Activated gamma-delta T cell treated with Interleukin-2 at 50 U/mL for 16 hours (primary cell): ENCODE measurements at regions not wholly inside any gene's neighbourhood (a gene's known extent, or its start where the extent isn't known, plus 50 kb on each side); places are given as distances from the start of the nearest gene placed in this dataset.

Source experiments
- DNase-seq: peaks from one replicate; pipeline ENCODE4 v3.0.0-alpha.2; 2020

DNA sequence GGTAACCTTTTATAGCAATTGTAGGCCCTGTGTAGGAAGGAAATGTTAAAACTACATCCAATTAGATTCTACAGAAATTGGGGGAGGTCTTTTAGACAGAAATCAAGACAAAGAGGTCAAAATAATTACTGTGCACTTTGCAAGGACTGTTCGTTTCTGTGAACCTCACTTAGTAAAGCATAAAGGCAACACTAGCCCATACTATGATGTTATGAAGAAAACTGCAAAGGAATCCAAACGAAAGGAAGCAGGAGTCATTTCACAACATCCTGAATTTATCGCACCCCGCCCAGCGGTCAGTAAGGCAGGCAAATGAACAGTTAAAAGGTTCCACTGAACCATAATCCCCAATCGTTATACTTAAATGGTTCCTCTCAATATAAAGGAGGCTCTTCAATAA, 429.5 kb upstream of the ARID1B start:
- no peak for DNase-seq

DNA sequence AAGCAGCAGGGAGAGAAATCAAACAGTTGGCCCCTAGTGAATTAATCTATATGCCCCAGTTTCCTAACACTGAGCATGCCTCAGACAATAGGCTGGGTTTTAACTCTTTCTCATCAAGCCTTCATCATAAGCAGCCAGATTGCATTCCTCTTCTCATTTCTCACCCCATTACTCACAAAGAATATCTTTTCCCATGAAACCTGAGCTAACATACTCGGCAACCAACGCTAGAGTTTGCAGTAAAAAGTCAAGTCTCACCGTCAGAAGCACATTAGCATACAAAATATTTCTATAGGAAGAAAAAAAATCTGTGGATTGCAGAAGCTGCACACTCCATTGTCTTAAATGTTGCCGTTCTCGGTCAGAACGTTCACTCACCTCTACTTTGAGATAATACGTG, 429.9 kb upstream of the ARID1B start:
- no peak for DNase-seq

DNA sequence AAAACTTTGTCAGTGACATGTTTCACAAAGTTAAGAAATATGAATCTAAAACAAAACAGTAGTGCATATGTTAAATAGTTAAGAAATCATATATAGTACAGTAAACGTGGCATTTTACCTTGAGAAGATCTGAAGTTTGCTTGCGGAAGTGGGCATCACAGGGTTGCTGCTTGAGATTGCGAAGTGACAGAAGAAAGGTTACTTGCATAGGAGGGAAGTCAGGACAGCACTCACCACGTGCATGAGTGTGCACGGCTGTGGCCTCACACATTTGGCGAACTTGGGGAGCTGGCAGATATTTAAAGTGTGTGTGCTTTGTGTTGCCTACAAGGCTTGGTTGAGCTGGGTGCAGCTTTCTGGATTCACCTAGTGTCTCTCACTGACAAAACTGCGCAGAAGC, 431.5 kb upstream of the ARID1B start:
- DNase-seq = no peak

DNA sequence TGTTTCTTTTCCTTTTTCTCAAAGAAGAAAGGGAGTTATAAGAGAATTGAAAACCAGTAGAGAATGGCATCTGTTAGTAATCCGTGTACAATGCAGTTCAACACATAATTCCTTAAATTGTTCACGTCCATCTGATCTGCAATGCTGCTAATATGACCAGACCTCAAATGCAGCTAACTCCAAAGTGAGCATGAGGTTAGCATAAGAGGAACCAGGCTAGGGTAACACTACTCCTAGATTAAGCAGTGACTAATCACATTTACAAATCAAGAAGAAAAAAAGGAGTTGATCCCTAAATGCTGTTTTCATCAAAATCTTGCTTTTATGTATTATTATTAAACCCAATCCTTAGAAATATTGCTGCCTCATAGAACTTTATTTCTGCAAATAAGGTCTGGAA, 432.7 kb upstream of the ARID1B start:
- no peak for DNase-seq

DNA sequence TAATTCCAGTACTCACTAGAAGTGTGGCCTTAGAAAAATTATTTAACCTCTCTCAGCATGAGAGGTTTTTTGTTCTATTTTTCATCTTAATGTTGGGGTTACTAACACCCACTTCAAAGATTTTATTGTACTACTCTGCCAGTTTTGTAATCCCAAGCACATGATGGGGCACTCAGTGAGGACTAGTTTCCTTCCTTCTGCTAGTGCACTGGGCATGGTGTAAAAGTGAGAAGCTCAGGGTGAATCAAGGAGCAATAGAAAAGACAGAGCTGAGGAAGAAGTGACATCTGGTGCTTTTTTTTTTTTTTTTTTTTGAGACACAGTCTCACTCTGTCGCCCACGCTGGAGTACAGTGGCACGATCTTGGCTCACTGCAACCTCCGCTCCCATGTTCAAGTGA, 439.4 kb upstream of the ARID1B start:
- no peak for DNase-seq

DNA sequence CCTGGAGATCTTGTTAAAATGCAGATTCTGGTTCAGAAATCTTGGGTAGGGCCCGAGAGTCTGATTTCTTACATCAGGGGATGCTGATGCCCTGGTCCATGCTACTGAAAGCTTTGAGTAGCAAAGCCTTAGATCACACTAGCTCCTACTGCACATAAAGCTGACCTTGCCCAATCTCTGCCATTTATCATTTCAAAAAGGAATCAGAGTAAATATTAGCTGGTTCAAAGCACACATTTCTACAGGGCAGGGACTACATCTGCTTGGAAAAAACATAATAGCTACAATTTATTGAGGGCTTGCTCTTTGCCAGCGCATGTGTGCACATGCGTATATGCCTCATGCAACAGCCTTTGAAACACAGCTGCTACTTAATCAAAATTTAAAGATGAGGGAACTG, 440.4 kb upstream of the ARID1B start:
- no peak for DNase-seq

DNA sequence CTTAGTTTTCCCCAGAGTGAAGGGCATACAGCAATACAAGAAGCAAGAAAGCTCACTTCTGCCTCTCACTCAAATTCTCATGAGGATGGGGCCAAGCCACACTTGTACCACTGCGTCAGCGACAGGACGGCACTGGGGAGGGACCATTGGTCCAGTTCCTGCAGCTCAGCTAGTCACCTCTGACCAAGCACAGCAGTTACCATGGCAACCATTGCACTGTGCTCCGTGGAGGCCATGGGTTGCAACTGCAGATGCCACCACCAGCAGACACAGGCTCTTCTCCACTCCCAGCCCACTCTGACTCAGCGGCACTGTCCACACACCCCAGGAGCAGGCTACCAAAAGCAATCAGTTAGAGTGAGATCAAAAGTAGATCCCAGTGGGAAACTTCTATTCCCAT, 441.1 kb upstream of the ARID1B start:
- DNase-seq = no peak

DNA sequence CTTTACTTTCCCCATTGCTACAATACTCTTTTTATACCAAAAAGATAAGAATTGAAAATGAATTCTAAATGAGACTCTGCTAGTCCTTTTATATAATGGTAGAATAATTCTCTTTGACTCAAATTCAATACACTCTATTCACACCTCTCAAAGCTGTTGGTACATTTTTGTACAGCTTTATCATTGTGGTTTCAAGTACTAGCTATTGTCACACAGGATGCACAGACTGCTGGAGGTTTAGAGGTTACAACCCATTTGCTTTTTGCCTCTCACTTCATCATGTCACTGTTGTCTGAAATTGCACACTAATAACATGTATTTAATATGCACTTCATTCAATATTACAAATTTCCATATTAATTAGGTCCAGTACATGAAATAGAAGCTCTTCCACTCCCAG, 442.2 kb upstream of the ARID1B start:
- DNase-seq = no peak

DNA sequence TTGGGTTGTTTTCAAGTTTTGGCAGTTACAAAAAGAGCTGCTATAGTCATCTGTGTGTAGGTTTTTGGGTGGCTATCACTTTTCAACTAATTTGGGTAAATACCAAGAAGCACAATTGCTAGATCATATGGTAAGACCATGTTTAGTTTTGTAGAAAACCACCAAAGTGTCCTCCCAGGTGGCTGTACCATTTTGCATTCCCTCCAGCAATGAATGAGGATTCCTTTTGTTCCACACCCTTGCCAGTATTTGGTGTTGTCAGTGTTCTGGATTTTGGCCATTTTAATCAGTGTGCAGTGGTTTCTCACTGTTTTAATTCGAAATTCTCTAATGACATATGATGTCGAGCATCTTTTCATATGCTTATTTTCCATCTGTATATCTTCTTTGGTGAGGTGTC, 457.5 kb upstream of the ARID1B start:
- DNase-seq = no peak

DNA sequence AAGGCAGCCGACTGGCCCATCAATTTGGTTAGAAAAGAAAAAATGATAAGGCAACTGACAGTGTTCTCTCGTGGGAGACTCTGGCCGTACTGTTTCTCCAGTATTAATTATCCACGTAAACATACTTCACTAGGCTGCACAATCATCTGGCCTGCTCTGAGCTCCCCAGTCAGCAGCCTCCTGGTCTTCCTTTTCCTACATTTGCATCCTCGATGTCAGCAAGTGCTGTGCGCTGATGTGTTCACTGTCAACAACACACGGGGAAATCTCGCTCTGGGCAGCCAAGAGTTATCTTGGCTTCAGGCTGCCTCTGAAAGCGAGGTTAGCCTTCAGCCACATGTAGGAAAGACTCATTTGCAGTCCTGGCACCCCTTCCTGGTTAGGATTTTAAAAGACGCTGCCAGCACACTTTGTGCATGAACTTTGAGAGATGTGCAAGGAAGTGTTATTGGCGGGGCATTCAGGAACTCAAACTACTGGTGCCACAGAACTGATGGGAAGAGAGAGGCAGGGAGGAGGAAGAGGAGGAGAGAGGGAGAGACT, 460.5 kb upstream of the ARID1B start:
- no peak for DNase-seq

DNA sequence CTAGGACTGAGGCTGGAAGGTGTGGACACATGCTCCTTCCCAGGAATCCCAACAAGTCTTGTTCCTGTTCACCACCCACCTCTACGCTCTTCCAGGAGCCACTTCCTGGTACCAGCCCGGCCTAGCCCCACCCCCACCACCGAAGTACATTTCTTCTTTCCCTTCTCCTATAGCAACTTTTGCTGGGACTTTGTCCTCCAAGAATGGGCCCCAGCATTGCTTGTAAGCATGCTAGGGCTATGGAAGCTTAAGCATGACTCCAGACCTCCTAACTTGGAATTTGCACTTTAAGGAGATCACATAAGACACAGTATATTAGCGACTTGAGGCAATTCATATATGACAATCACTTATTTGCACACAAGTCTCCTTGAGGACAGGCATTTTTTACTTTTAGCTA, 462.0 kb upstream of the ARID1B start:
- no peak for DNase-seq

DNA sequence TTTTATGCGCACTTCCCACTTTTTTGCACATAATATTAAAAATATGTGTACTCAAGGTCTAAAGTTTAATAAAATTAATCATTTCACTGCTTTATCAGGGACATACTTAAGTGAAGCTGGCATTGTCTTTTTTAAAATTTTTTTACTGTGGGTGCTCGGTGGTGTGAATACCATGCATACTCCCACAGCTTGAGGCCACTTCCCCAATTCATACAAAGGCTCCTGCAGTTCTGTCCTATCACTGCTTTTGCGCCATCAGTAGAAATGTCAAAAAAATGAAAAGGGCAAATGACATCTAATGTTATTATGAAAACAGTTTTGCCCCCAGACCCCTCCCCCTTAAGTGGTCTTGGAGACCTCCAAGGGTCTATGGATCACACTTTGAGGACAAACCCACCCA, 464.1 kb upstream of the ARID1B start:
- DNase-seq = no peak

DNA sequence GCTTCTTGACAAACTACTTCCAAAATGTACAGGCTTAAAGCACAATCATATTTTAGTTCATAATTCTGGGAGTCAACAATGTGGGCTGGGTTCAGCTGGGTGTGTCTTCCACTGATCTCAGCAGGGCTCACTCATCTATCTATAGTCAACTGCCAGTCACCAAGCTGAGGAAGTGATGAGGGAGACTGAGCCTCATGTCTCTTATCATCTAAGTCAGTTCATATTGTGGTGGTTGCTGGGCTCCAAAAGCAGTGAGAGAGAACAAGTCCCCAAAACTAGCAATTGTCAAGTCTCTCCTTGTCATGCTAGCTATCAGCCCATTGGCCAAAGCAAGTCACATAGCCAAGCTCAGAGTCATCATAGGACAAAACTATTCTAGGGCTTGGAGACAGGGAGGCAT, 465.9 kb upstream of the ARID1B start:
- no peak for DNase-seq

DNA sequence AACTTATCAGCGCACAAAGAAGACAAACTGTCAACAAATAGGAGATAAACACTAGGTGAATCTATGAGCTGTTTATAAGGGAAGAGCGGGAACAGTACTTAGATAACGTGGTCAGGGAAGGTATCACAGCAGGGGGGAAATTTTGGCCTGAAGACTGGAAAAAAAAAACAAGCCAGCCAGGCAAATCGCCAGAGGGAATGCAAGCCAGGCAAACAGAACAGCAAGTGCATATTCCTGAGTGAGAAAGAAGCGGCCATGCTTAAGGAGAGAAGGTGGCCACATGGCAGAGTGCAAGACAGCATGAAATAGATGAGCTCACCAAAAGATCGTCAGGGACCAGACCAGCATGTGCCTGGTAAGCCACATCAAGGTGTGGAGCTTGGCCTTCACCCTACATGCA, 466.5 kb upstream of the ARID1B start:
- no peak for DNase-seq

DNA sequence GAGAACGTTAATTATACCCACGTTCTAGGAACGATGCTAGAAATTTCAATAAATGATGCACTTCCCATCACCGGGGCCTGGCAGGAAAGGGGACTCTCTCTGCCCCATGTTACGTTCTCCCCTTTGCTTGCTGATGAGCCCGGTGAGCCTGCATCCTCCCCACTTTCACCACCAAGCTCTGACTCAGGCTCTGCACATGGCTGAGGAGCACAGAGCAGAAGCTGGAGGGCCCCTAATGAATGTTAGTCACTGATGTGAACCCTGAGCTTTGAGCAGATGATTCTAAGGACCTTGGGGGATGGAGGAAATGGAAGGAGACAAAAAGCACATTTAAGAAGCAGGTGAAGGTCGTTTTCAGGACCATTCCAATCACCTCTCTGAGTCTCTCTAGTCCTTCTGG, 468.2 kb upstream of the ARID1B start:
- DNase-seq = no peak

DNA sequence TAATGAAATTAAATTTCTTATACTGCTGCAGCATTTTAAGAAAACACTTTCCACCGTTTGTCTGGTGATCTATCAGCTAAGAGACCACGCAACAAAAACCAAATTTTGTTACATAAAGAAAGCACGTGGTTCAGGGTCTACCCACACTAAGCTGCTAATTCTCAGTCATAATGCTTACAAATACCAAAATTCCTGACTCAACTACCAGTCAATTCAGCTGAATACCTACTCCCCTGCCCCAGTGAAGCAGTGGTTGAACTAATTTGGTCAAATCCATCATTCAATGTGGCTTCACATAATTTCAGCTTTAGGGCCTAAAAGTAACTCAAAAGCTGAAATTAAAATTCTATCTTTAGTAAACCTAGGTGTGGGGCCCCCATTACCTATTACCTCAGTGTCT, 468.6 kb upstream of the ARID1B start:
- no peak for DNase-seq

DNA sequence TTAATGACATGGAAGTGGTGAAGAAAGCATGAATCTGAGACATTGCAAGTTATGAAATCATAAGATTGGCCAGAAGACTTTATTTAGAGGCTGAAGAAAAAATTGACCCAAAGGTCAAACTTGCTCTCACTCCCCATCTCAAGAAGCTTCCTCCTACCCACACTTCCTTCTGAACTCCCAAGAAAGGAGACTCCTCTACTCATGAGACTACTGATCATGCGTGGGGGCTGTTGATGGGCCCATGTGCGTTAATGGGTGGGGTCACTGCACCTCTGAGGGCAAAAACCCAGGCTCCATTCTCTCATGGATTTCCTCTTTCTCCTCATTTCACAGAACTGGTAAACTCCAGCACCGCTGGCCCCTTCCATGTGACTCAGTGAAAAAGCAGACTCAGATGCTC, 470.6 kb upstream of the ARID1B start:
- no peak for DNase-seq

DNA sequence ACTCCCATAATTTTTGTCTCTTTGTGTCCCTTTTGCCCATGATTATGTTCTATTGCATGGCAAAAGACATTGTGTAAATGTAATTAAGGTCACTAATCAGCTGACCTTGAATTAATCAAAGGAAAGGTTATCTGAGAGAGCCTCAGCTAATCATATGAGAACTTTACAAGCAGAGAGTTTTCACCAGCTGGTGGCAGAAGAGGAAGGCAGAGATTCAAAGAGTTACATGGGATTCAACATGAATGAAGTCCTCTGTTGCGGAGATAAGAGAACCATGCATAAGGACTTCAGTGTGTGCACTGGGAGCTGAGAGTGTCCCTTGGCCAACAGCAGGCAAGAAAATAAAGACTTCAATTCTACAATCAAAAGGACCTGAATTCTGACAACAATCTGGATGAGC, 494.1 kb upstream of the ARID1B start:
- DNase-seq = no peak

DNA sequence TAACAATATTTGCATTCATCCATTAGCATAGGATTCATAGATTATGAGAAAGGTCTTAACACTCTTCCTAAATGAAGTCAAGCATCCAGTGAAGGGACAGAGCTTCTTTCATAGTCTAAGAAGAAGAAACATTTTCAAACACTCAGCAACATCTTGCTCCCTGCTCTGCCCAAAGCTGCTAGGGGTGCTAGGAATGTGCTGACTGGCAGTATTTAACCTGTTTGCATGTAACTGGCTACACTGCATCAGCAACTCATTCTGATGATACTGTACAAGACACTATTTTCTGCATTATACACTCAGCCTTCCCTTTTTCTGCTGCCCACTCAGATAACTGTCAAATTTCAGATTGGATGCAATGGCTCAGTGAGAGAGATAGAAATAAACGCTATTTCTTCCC, 495.1 kb upstream of the ARID1B start:
- no peak for DNase-seq

DNA sequence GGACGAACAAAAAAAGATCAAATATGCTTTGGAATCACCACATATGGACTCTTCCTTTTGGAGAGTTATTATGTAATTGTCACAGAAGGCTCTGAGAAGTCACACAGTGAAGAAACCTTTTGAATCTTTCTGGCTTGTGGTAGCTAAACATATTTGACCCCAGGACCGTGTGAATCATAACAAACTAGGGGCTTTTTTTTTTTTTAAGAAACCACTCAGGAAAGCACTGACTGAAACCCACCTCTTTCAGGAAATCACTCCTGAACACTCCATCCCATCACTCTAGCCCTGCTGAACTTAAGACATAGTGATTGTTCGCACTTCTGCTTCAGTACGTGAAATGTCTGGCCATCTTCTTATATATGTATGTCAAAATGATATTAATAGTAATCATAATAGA, 495.9 kb upstream of the ARID1B start:
- no peak for DNase-seq

DNA sequence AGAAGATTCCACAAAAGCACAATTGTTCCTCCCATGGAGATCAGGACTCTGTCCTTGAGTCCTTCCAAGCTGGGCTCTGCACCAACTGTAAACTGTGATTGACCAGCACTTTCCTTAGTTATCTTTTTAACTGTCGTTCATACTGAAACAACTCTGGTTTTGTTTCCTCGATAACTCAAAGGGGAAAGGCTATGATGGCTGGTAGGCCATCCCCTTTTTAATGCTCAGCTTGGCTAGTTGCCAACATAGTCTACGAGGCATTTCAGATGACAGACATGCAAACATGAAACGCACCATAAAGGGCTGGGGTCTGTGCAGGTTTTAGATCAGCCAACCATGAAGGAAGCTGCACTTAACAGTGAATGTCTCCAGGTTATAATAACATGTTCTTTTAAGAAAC, 497.1 kb upstream of the ARID1B start:
- no peak for DNase-seq

DNA sequence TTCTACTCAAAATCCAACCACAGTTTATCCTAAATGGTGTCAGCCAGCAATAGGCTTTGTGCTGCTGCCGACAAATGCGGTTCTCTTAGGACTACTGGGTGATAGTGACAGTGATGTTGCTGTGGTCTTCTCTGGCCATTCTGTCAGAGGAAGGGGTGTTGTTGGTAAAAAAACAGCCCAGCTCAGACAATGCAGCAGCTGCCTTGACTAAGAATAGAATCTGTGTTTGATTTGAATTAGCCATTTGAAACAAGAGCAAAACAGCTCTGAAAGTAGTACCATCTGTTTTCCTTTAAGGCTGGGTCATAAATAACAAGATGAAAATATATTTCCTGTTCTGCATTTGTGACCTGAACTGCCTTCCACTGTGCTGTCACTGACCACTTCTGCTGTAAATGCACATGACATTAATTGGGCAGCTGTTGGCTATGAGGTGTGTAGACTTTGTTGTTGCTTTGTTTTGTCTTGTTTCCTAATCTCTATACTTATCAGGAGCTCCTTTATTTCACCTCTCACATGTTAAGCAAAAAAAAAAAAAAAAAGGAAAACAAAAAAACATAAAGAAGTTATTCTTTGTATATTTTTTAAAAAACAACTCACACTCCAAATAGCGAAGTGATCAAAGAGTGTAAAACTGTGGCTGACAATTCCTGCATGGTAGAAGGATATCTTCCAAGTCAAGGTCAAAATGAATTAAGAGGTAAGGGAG, 497.8 kb upstream of the ARID1B start:
- DNase-seq = no peak

DNA sequence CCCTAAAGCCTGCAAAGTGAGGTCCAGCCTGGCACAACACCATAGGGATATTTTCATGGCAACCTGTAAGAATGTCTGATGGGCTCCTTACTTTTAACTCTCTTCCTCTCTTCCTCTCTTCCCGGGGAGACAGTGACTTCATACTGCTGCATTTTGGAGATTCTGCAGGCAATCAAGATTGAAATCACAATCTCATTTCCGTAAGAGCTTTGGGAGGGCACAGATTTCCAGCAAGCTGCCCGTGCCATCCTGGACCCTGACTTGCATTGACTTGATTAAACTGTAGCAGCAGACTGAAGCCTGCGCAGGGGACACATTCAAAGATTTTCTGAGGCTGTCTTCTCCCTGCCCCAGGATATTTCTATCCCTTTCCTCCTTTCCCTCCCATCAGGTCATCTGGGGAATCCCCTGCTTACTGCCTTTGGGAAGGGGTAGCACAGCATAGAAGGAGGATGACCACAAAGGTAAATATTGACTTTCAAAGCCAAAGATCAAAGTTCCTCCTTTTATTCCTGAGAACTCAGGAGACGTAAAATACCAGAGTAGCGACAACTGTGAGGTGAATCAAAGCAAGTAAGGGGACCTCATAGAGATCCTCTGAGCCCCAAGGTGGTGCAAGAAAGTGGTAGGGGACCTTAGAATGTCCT, 504.0 kb upstream of the ARID1B start:
- DNase-seq = no peak

DNA sequence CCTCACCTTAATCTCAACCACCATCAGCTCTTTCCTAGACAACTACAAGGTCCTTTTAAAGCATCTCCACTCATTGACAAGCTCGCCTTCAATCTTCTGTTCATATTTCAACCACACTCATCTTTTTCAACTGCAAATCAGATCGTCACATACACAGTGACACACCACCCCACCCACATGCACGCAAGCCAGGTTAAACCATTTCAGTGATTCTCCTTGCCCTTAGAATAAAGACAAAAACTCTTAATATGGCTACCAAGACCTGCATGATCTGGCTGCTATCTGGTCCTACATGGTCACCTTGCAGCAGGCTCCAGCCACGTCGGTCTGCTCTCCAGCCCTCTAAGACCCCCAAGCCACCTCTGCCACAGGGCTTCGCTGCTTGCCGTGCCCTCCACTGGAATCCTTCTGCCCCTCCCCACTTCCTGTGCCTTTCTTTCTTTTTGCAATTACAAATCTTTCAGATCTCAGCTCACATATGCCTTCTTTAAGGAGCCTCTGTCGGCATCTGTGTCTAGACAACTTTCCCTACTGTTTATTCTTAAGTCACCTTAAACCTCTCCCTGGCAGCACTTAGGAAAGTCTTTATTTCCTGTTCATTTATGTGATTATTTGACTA, 507.3 kb upstream of the ARID1B start:
- no peak for DNase-seq

DNA sequence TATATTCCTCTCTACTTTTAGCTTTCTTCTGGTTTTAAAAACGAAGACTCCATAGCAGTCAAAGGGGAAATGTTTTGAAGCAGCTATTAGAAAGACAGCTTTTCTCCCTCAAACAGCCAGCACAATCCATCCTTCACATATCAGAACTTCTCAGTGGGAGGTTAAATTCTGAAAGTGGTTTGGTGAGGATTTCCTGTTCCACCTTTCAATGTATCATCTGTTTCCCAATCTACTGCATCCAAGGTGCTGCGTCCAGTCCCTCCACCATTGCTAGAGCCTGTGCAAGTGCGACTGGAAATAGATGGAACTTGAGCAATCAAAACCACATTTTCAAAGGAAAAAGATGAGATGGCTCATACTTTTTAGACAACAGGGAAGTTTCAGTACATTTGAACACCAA, 508.3 kb upstream of the ARID1B start:
- no peak for DNase-seq
